D721Med (cell line): ENCODE measurements at regions not wholly inside any gene's neighbourhood (a gene's known extent, or its start where the extent isn't known, plus 50 kb on each side); places are given as distances from the start of the nearest gene placed in this dataset.

Experiments used
- DNase-seq: peaks from one replicate; pipeline ENCODE4 v3.0.0; 2011; ENCODE audit warnings: low spot score; ENCODE audit not compliant: insufficient read length
- FAIRE-seq: peaks from 2 replicates; lab custom pipeline; 2011; peaks lifted over from hg19 to GRCh38; lab: Jason Lieb, UNC
- TF ChIP-seq, protein P1 (sequence below): IDR thresholded peaks from 2 replicates; pipeline ENCODE4 v1.5.1; 2012; ENCODE audit warnings: mild to moderate bottlenecking, control low read depth; ENCODE audit not compliant: insufficient read depth; ENCODE audit errors: missing control alignments

DNA sequence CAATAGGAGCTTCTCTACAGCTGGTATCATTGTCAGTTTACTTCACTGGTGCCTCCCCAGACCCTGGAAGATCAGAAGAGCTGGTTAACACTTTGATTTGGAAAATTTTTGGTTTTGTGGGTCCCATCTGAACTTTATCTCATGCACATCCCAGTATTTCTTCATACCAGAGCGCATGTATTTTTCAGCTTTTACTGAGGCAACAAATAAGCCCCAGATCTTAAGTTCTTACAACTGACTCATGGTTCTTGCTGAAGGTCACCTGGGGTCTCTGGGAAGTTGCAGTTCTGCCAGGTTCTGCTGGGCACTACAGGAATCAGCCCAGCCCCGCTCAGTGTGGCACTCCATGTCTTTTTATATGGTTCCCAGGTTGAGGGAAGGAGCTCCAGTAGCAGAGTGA, 1249.9 kb downstream of the EFNB2 start:
- TF ChIP-seq, protein P1, sequence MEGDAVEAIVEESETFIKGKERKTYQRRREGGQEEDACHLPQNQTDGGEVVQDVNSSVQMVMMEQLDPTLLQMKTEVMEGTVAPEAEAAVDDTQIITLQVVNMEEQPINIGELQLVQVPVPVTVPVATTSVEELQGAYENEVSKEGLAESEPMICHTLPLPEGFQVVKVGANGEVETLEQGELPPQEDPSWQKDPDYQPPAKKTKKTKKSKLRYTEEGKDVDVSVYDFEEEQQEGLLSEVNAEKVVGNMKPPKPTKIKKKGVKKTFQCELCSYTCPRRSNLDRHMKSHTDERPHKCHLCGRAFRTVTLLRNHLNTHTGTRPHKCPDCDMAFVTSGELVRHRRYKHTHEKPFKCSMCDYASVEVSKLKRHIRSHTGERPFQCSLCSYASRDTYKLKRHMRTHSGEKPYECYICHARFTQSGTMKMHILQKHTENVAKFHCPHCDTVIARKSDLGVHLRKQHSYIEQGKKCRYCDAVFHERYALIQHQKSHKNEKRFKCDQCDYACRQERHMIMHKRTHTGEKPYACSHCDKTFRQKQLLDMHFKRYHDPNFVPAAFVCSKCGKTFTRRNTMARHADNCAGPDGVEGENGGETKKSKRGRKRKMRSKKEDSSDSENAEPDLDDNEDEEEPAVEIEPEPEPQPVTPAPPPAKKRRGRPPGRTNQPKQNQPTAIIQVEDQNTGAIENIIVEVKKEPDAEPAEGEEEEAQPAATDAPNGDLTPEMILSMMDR, result no peak

DNA sequence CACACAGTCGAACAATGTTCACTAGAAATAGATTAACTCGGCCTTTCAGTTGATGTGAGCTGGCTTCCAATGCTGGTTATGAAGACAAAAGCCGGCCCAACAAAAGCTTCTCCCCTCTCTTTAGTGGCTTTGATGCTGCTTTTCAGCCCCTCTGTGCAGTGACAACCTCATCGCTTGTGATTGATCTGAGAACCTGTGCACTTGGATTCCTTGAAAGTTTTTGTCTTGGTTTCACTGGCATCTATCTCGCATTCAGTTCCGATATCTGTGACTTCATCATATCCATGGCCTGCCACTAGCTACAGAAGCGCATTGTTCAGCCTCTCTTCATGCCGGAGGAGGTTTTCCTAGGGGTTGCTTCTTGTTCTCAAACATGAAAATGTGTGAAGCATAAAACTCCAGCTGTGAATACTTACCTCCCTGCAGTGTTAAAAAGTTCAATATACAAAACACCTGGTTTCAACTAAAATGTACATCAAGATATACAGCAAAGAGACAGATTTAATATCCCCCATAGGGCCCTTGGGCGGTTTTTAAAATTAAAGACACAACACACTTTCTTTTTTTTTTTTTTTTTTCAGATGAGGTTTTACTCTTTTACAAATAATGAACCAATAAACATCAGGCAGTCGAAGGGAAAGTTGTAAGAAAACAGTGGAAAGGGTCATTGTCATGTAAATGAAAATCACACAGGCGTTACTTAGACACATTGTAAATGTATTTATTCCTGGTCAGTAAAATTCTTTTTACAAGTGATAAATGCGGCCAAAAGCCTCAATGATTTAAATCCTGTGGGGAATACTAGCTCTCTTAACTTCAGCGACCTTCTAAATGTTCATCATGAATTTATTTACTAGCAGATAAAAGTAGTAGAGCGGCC, 1252.8 kb downstream of the EFNB2 start:
- FAIRE-seq (no peak), DNase-seq (no peak)
- TF ChIP-seq, protein P1, result no peak

More for the DNA sequence above, 1249.9 kb downstream of the EFNB2 start:
- no peak for FAIRE-seq
- DNase-seq, result no peak

DNA sequence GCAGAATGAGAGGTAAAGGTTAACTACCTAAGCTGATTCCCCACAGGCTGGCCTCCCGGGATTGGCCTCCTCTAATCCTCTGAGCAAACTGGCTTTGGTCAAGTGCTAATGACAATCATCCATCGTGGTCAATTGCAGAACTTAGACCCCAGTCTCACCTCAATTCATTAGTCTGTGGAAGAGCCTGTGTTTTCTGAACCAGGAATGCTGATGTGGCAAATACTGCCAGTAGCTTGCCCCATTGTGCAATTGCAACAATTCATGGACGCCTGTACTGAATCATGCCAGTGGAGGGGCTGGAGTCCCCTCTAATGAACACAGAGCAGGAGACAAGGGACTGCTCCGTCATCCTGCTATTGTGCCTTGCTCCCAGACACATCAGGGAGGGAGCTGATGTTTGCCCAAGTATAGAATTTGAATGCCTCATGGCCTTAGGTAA, 1256.5 kb downstream of the EFNB2 start:
- DNase-seq (no peak), FAIRE-seq (no peak)
- TF ChIP-seq, protein P1, result no peak

DNA sequence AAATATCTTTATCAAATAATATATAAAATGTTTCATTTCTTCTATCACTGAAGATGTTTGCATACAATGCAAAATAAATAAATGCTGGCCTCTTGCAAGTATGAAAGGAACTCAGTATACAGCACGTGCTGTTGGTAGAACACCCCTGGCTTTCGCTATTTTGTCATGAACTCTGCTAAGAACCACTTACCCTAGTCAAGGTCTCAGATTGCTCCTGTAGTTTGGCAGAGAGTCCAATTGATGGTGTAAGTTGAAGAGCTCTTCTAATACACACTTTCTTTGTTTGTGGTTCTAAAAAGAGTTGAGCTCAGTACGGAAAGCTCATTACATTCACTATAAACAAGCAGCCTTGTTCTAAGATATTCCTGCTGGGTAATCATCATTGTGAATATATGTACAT, 1258.9 kb downstream of the EFNB2 start:
- TF ChIP-seq, protein P1, result no peak
- FAIRE-seq, result no peak
- no peak for DNase-seq

DNA sequence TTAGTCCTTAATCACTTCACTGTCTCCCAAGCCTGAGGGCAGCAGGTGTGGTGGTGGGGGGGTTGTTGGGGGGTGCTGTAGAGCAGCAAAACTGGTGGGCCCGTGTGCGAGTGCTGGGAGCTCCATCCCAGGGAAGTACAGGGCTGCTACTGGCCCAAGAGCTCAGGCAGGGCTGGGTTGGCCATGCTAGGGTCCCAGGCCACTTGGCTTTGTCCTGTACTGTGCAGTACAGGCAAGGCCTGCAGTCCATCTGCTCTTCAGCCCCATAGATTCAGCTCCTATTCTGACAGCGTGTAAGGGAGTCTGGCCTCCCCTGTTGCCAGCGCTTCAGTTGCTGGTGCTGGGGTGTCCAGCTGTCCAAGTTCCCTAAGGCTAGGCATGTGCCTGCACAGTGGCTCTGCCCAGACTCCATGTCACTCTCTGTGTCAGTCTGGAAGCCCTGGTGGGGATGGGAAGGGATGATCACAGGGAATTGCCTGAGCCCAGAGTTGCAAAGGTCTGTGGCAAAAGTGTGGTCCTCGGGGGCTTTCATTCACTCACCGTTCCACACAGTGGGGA, 1261.7 kb downstream of the EFNB2 start:
- DNase-seq, result no peak
- TF ChIP-seq, protein P1, result no peak
- FAIRE-seq, result no peak

DNA sequence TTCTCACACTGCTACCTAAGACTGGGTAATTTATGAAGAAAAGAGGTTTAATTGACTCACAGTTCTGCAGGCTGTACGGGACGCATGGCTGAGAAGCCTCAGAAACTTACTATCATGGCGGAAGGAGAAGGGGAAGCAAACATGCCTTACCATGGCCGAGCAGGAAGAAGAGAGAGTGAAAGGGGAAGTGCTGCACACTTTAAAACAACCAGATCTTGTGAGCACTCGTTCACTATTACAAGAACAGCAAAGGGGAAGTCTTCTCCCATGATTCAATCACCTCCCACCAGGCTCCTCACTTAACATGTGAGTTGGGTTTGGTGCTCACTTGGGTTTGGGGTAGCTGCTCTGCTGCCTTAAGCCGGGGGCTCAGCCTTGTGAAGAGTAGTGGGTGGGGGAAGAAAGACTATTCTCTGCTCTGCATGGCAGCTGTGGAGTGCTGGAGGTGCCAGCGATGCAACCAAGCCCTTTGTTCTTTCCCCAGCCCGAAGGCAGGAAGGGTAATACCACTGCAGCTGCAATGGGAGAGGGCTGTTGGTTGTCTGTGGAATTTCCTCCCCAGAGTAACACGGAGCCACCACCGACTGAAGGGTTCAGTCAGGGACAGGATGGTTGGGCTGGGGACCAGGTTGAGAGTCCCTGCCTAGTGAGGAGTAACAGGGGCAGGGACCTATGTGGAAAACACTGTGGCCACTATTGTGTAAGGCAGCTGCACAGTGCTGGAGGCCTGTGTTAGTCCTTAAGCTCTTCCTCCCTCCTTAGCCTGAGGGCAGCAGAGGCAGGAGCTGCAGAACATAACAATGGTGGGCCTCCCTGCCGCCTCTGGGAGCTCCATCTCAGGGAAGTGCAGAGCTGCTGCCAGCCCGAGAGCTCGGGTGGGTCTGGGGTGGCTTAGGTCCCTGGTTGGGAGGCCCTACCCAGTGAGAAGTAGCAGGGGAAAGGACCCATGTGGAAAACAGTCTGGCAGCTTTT, 1262.5 kb downstream of the EFNB2 start:
- no peak for FAIRE-seq
- DNase-seq, result no peak
- TF ChIP-seq, protein P1, result no peak
